Motor neuron (in vitro differentiated cells): ENCODE measurements at regions not wholly inside any gene's neighbourhood (a gene's known extent, or its start where the extent isn't known, plus 50 kb on each side); places are given as distances from the start of the nearest gene placed in this dataset.

Experiments
- ATAC-seq, 8 experiments: fragments of 200-7000 bp; cut with Tn5 transposase; replicated peaks in 6 of 8; 2 replicates each; pipeline ENCODE4 v1.8.0; 2021; ENCODE audit warnings: mild to moderate bottlenecking in 8 of 8, moderate library complexity in 8 of 8
- H3K27ac ChIP-seq, 2 donors: fragments of 250-450 bp; sonication (Bioruptor Pico); 2 replicates each; pipeline ENCODE4 v1.9.0; 2021; ENCODE audit warnings: antibody characterized with exemption in 2 of 2, mild to moderate bottlenecking in 2 of 2, moderate library complexity in 1 of 2
- H3K4me1 ChIP-seq, 2 donors: fragments of 250-450 bp; sonication (Bioruptor Pico); replicated peaks in 1 of 2; 2 replicates each; pipeline ENCODE4 v1.6.1; 2021; ENCODE audit warnings: antibody characterized with exemption in 2 of 2, mild to moderate bottlenecking in 2 of 2, moderate library complexity in 1 of 2
- H3K4me3 ChIP-seq, 5 donors: fragments of 250-450 bp; sonication (Bioruptor Pico); 2 replicates each; pipeline ENCODE4 v1.9.0; 2021; ENCODE audit warnings: antibody characterized with exemption in 5 of 5, mild to moderate bottlenecking in 5 of 5, moderate library complexity in 4 of 5
- WGBS, 10 experiments: fragments of 450-650 bp; shearing (Covaris generic); methylation state at CpG; one replicate each; pipeline ENCODE4 v1.0.0; 2022; 5-methylcytosine and 5-hydroxymethylcytosine counted together
- in situ Hi-C, 9 experiments: fragments of 400-800 bp; cut with MboI; loops; one replicate each; pipeline ENCODE4 v1.15.0; 2021; ENCODE audit warnings: low sequenced_read_pairs in 9 of 9, low pct_unique_long_range_greater_than_20kb in 2 of 9; ENCODE audit not compliant: unreplicated experiment in 9 of 9

GRCh38 chr6:140854318-140854717 is 1278.4 kb upstream of the GJE1 start:
- in situ Hi-C loops: no loop called here
- Histone ChIP-seq H3K27ac (no peak overlapping the region), H3K4me3 (no peak overlapping the region), H3K4me1 (peaks cover 6 to 10% of the 10 kb centered on the region in 2 donors)
- 20 to 100% (median 83%) methylated on average over 1 of the region's 1 CpG; no CpG with 5 or more reads in 3 of the 10 experiments for WGBS, 10 experiments
- ATAC-seq: no peak

GRCh38 chr6:140850438-140850837 is 1282.3 kb upstream of the GJE1 start:
- Histone ChIP-seq H3K4me3 (no peak overlapping the region), H3K27ac (no peak overlapping the region), H3K4me1 (no peaks in the 10 kb centered on the region)
- ATAC-seq: peak in 1 of 8 experiments; percentile 33
- in situ Hi-C loops: no loop called here
- 31 to 93% (median 86%) methylated on average over 1 of the region's 1 CpG; no CpG with 5 or more reads in 1 of the 10 experiments for WGBS, 10 experiments

- no peak overlapping the region for H3K4me3 ChIP-seq
- in situ Hi-C loops: no loop called here
- ATAC-seq: no peak
- no peak overlapping the region for H3K27ac ChIP-seq
- no peaks in the 10 kb centered on the region for H3K4me1 ChIP-seq
- 43 to 100% (median 80%) methylated on average over 1 of the region's 1 CpG; no CpG with 5 or more reads in 5 of the 10 experiments for WGBS, 10 experiments
These were observed 1283.3 kb upstream of the GJE1 start for GRCh38 chr6:140849456-140849855.

- ATAC-seq: no peak
- Histone ChIP-seq H3K27ac (no peak overlapping the region), H3K4me3 (no peak overlapping the region), H3K4me1 (no peaks in the 10 kb centered on the region)
- in situ Hi-C loops: no loop called here
- WGBS, 10 experiments: 63 to 100% (median 76%) methylated on average over 1 to 2 of the region's 2 CpGs
These were observed 1285.5 kb upstream of the GJE1 start for GRCh38 chr6:140847262-140847645.

GRCh38 chr6:140846503-140847261 is 1286.0 kb upstream of the GJE1 start:
- ATAC-seq: no peak
- no peak overlapping the region for H3K27ac ChIP-seq
- no peaks in the 10 kb centered on the region for H3K4me1 ChIP-seq
- in situ Hi-C loops: no loop called here
- WGBS, 10 experiments: 47 to 100% (median 91%) methylated on average over 1 to 3 of the region's 3 CpGs
- no peak overlapping the region for H3K4me3 ChIP-seq

GRCh38 chr6:140845701-140846100 is 1287.0 kb upstream of the GJE1 start:
- H3K4me1 ChIP-seq: no peaks in the 10 kb centered on the region
- ATAC-seq: no peak
- H3K27ac ChIP-seq: no peak overlapping the region
- H3K4me3 ChIP-seq: no peak overlapping the region
- WGBS, 10 experiments: 43 to 75% (median 44%) methylated on average over 1 of the region's 1 CpG; no CpG with 5 or more reads in 7 of the 10 experiments
- in situ Hi-C loops: no loop called here

- in situ Hi-C loops: no loop called here
- H3K4me1 ChIP-seq: no peaks in the 10 kb centered on the region
- no peak overlapping the region for H3K27ac ChIP-seq
- no peak overlapping the region for H3K4me3 ChIP-seq
- 77 to 96% (median 92%) methylated on average over 1 to 3 of the region's 3 CpGs; no CpG with 5 or more reads in 1 of the 10 experiments for WGBS, 10 experiments
- no peak for ATAC-seq
These were observed 1288.6 kb upstream of the GJE1 start for GRCh38 chr6:140844167-140844566.

- no peaks in the 10 kb centered on the region for H3K4me1 ChIP-seq
- H3K4me3 ChIP-seq: no peak overlapping the region
- no peak overlapping the region for H3K27ac ChIP-seq
- no peak for ATAC-seq
- in situ Hi-C loops: no loop called here
- WGBS, 10 experiments: 20 to 100% (median 84%) methylated on average over 1 of the region's 1 CpG; no CpG with 5 or more reads in 4 of the 10 experiments
These were observed 1299.3 kb upstream of the GJE1 start for GRCh38 chr6:140833408-140833807.

- peak in 2 of 8 experiments; percentile 16 to 26 for ATAC-seq
- 5 to 100% (median 88%) methylated on average over 1 of the region's 1 CpG for WGBS, 10 experiments
- H3K4me1 ChIP-seq: no peaks in the 10 kb centered on the region
- H3K27ac ChIP-seq: no peak overlapping the region
- in situ Hi-C loops: no loop called here
- no peak overlapping the region for H3K4me3 ChIP-seq
These were observed 1302.1 kb upstream of the GJE1 start for GRCh38 chr6:140830666-140831065.

GRCh38 chr6:140828856-140829255 is 1303.9 kb upstream of the GJE1 start:
- H3K27ac ChIP-seq: no peak overlapping the region
- no peak for ATAC-seq
- in situ Hi-C loops: no loop called here
- H3K4me3 ChIP-seq: no peak overlapping the region
- H3K4me1 ChIP-seq: no peaks in the 10 kb centered on the region
- WGBS, 10 experiments: 85 to 100% (median 96%) methylated on average over 1 to 7 of the region's 7 CpGs

- Histone ChIP-seq H3K4me3 (no peak overlapping the region), H3K27ac (no peak overlapping the region), H3K4me1 (no peaks in the 10 kb centered on the region)
- ATAC-seq: no peak
- WGBS, 10 experiments: 0 to 72% (median 30%) methylated on average over 1 to 2 of the region's 2 CpGs
- in situ Hi-C loops: no loop called here
These were observed 1305.1 kb upstream of the GJE1 start for GRCh38 chr6:140827593-140827992.

- no peak for ATAC-seq
- in situ Hi-C loops: no loop called here
- Histone ChIP-seq H3K4me1 (no peaks in the 10 kb centered on the region), H3K27ac (no peak overlapping the region), H3K4me3 (no peak overlapping the region)
- 60 to 100% (median 93%) methylated on average over 1 to 2 of the region's 2 CpGs; no CpG with 5 or more reads in 3 of the 10 experiments for WGBS, 10 experiments
These were observed 1307.0 kb upstream of the GJE1 start for GRCh38 chr6:140825731-140826130.

- Histone ChIP-seq H3K27ac (no peak overlapping the region), H3K4me1 (no peaks in the 10 kb centered on the region), H3K4me3 (no peak overlapping the region)
- no peak for ATAC-seq
- in situ Hi-C loops: no loop called here
These were observed 1308.1 kb upstream of the GJE1 start for GRCh38 chr6:140824595-140824994.

- WGBS, 10 experiments: 29 to 100% (median 84%) methylated on average over 1 to 3 of the region's 3 CpGs; no CpG with 5 or more reads in 1 of the 10 experiments
These were observed 1311.5 kb upstream of the GJE1 start for GRCh38 chr6:140821196-140821595.

More at GRCh38 chr6:140821196-140821595, 1311.5 kb upstream of the GJE1 start:
- in situ Hi-C loops: no loop called here
- Histone ChIP-seq H3K4me1 (peaks cover 0 to 4% of the 10 kb centered on the region in 2 donors), H3K4me3 (no peak overlapping the region), H3K27ac (no peak overlapping the region)
- no peak for ATAC-seq
